ENCODE measurements at regions not wholly inside any gene's neighbourhood (a gene's known extent, or its start where the extent isn't known, plus 50 kb on each side); places are given as distances from the start of the nearest gene placed in this dataset.

DNA sequence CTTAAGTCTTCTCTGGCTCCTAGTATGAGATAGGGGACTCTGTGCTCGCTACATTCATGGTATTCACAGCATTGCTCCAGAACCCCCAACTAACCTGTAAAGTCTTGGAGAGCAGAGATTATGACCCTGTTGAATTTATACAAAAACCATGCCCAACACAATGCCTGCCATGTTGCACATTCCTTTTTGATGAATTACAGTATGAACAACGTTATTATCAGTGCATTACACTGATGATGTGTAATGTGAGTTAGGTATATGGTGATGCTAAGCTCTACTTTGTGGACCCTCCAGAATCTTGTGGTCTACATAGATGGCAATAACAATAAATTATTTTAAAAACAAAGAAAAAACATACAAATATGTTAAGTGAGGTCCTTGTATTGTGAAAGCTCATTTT, 64.3 kb downstream of the EOMES start:
- no peaks in the 10 kb centered on the region for H3K36me3 ChIP-seq (ENCODE audit: low read length)
- no peaks in the 10 kb centered on the region for H3K9me3 ChIP-seq (ENCODE audit: insufficient read depth, low read length)
- TF ChIP-seq CTCF (IDR thresholded peaks at IDR 0.05; ENCODE audit: insufficient read depth, low read length, poor library complexity, severe bottlenecking) (no peak), EZH2phosphoT487 (conservative IDR thresholded peaks at IDR 0.05; ENCODE audit: low read length) (no peak)
- no peak overlapping the region for H3K4me2 ChIP-seq (ENCODE audit: low read depth, low read length, poor library complexity, severe bottlenecking)
- H2AFZ ChIP-seq (ENCODE audit: low read depth, low read length, severe bottlenecking), result no peak overlapping the region
- no peaks in the 10 kb centered on the region for H3K27me3 ChIP-seq (ENCODE audit: low read length)
- no peak overlapping the region for H3K9ac ChIP-seq (ENCODE audit: low read length)
- no peaks in the 10 kb centered on the region for H3F3A ChIP-seq (ENCODE audit: insufficient read depth)
- H3K4me3 ChIP-seq (ENCODE audit: insufficient read depth, low read length, poor library complexity, severe bottlenecking), result no peak overlapping the region
- no peaks in the 10 kb centered on the region for H4K20me1 ChIP-seq (ENCODE audit: low read depth, low read length)
- no peaks in the 10 kb centered on the region for H3K9me2 ChIP-seq (replicated peaks; ENCODE audit: insufficient read depth, low read length)
- no peak overlapping the region for H3K27ac ChIP-seq (ENCODE audit: low read depth, low read length)
- H3K79me2 ChIP-seq (ENCODE audit: insufficient read depth, low read length), result no peaks in the 10 kb centered on the region

GRCh38 chr3:27657404-27657803, 64.7 kb downstream of the EOMES start:
- Histone ChIP-seq H3K9ac (ENCODE audit: low read length) (no peak overlapping the region), H3K79me2 (ENCODE audit: insufficient read depth, low read length) (no peaks in the 10 kb centered on the region), H3K27ac (ENCODE audit: low read depth, low read length) (no peak overlapping the region), H3K4me2 (ENCODE audit: low read depth, low read length, poor library complexity, severe bottlenecking) (no peak overlapping the region), H3K4me3 (ENCODE audit: insufficient read depth, low read length, poor library complexity, severe bottlenecking) (no peak overlapping the region), H4K20me1 (ENCODE audit: low read depth, low read length) (no peaks in the 10 kb centered on the region), H3K36me3 (ENCODE audit: low read length) (no peaks in the 10 kb centered on the region), H3K9me2 (replicated peaks; ENCODE audit: insufficient read depth, low read length) (no peaks in the 10 kb centered on the region), H3K27me3 (ENCODE audit: low read length) (no peaks in the 10 kb centered on the region), H3K9me3 (ENCODE audit: insufficient read depth, low read length) (no peaks in the 10 kb centered on the region), H3F3A (ENCODE audit: insufficient read depth) (no peaks in the 10 kb centered on the region), H2AFZ (ENCODE audit: low read depth, low read length, severe bottlenecking) (no peak overlapping the region)
- TF ChIP-seq EZH2phosphoT487 (conservative IDR thresholded peaks at IDR 0.05; ENCODE audit: low read length) (no peak), CTCF (IDR thresholded peaks at IDR 0.05; ENCODE audit: insufficient read depth, low read length, poor library complexity, severe bottlenecking) (no peak)

- no peak overlapping the region for H3K4me2 ChIP-seq (ENCODE audit: low read depth, low read length, poor library complexity, severe bottlenecking)
- no peak overlapping the region for H2AFZ ChIP-seq (ENCODE audit: low read depth, low read length, severe bottlenecking)
- TF ChIP-seq CTCF (IDR thresholded peaks at IDR 0.05; ENCODE audit: insufficient read depth, low read length, poor library complexity, severe bottlenecking), result no peak
- TF ChIP-seq EZH2phosphoT487 (conservative IDR thresholded peaks at IDR 0.05; ENCODE audit: low read length), result no peak
- no peak overlapping the region for H3K27ac ChIP-seq (ENCODE audit: low read depth, low read length)
- H3K9me3 ChIP-seq (ENCODE audit: insufficient read depth, low read length), result no peaks in the 10 kb centered on the region
- no peak overlapping the region for H3K4me3 ChIP-seq (ENCODE audit: insufficient read depth, low read length, poor library complexity, severe bottlenecking)
- H4K20me1 ChIP-seq (ENCODE audit: low read depth, low read length), result no peaks in the 10 kb centered on the region
- H3K36me3 ChIP-seq (ENCODE audit: low read length), result no peaks in the 10 kb centered on the region
- no peaks in the 10 kb centered on the region for H3K9me2 ChIP-seq (replicated peaks; ENCODE audit: insufficient read depth, low read length)
- no peaks in the 10 kb centered on the region for H3K27me3 ChIP-seq (ENCODE audit: low read length)
- H3K9ac ChIP-seq (ENCODE audit: low read length), result no peak overlapping the region
- H3F3A ChIP-seq (ENCODE audit: insufficient read depth), result no peaks in the 10 kb centered on the region
- H3K79me2 ChIP-seq (ENCODE audit: insufficient read depth, low read length), result no peaks in the 10 kb centered on the region
Observed at GRCh38 chr3:27656790-27657189, 65.3 kb downstream of the EOMES start.

DNA sequence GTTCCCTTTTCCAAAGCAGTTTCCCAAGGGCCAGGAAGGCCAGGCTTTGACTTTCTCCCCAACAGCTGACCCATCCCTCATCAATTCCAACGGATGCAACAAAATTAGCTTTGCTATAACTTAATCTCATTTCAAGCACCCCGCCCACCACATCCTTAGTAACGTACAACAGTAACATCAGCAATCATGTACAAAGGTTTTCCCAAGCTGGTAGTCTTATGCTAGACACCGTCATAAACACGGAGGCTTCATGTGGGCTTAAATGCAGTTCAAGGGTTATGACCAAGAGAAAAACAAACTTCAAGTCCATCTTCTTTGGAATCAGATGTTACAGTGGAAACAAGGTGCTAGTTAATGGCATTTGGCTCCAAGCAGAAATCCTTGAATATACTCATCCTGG, 66.6 kb downstream of the EOMES start:
- Histone ChIP-seq H4K20me1 (ENCODE audit: low read depth, low read length) (no peaks in the 10 kb centered on the region), H3K9me2 (replicated peaks; ENCODE audit: insufficient read depth, low read length) (no peaks in the 10 kb centered on the region), H3K9ac (ENCODE audit: low read length) (no peak overlapping the region), H3K4me3 (ENCODE audit: insufficient read depth, low read length, poor library complexity, severe bottlenecking) (no peak overlapping the region), H3K79me2 (ENCODE audit: insufficient read depth, low read length) (no peaks in the 10 kb centered on the region), H3K9me3 (ENCODE audit: insufficient read depth, low read length) (no peaks in the 10 kb centered on the region), H3K27ac (ENCODE audit: low read depth, low read length) (no peak overlapping the region), H3K4me2 (ENCODE audit: low read depth, low read length, poor library complexity, severe bottlenecking) (no peak overlapping the region), H3F3A (ENCODE audit: insufficient read depth) (no peaks in the 10 kb centered on the region), H3K36me3 (ENCODE audit: low read length) (no peaks in the 10 kb centered on the region), H3K27me3 (ENCODE audit: low read length) (no peaks in the 10 kb centered on the region), H2AFZ (ENCODE audit: low read depth, low read length, severe bottlenecking) (no peak overlapping the region)
- TF ChIP-seq EZH2phosphoT487 (conservative IDR thresholded peaks at IDR 0.05; ENCODE audit: low read length) (no peak), CTCF (IDR thresholded peaks at IDR 0.05; ENCODE audit: insufficient read depth, low read length, poor library complexity, severe bottlenecking) (no peak)

Measured in SU-DHL-6 (cell line).